Fibroblast of pulmonary artery (primary cell): ENCODE measurements at regions not wholly inside any gene's neighbourhood (a gene's known extent, or its start where the extent isn't known, plus 50 kb on each side); places are given as distances from the start of the nearest gene placed in this dataset.

Experiments
- DNase-seq: peaks from one replicate; pipeline ENCODE4 v3.0.0-alpha.2; 2010; ENCODE audit warnings: low read depth
- H3K4me3 ChIP-seq: replicated peaks from 2 replicates; pipeline ENCODE4 v1.5.1; 2011; ENCODE audit warnings: low read depth, mild to moderate bottlenecking, control low read depth, low read length, moderate library complexity
- TF ChIP-seq, protein P1 (sequence below): IDR thresholded peaks from 2 replicates; pipeline ENCODE4 v1.5.1; 2011; ENCODE audit warnings: mild to moderate bottlenecking, control low read depth, low read length, inconsistent platforms; ENCODE audit errors: missing control alignments

DNA sequence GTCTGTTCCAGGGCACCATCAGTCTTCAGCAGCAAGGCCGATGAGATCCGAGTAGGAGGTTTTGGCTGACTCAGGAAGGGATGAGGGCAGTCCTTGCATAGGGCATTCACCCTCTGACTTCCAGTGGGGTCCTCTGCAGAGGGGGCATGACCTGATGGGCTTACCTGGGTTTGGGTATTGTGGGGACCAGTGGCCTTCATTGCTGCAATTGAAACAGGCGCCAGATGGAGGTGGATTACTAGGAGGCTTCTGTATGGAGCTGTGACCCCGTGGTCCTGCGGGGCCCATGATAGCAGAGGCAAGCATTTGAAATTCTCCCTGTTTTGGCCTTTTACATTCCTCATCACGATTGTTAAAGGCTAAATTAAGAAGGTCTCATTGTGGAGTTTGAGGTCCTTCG is 2448.7 kb downstream of the TP53TG3F start:
- H3K4me3 ChIP-seq: no peak overlapping the region
- TF ChIP-seq, protein P1, sequence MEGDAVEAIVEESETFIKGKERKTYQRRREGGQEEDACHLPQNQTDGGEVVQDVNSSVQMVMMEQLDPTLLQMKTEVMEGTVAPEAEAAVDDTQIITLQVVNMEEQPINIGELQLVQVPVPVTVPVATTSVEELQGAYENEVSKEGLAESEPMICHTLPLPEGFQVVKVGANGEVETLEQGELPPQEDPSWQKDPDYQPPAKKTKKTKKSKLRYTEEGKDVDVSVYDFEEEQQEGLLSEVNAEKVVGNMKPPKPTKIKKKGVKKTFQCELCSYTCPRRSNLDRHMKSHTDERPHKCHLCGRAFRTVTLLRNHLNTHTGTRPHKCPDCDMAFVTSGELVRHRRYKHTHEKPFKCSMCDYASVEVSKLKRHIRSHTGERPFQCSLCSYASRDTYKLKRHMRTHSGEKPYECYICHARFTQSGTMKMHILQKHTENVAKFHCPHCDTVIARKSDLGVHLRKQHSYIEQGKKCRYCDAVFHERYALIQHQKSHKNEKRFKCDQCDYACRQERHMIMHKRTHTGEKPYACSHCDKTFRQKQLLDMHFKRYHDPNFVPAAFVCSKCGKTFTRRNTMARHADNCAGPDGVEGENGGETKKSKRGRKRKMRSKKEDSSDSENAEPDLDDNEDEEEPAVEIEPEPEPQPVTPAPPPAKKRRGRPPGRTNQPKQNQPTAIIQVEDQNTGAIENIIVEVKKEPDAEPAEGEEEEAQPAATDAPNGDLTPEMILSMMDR: no peak

DNA sequence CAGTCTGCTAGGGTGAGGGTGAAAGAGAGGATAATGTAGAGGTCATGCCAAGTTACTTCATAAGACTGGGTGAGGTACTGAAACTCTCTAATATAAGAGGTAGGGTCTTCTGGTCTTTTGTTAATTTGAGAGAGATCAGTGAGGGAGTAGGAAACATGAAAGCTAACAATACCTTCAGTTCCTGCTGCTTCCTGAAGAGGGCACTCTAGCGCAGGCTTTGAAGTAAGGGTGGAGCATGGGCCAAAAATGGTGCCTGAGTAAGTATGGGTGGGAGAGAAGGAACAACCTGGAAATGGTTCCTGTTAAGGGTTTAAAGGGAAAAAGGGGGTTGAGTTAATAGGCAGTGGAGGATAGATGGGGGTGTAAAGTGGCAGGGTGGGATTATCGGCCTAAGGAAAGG is 2449.5 kb downstream of the TP53TG3F start:
- no peak for DNase-seq

More for the DNA sequence above, 2448.7 kb downstream of the TP53TG3F start:
- DNase-seq: no peak

DNA sequence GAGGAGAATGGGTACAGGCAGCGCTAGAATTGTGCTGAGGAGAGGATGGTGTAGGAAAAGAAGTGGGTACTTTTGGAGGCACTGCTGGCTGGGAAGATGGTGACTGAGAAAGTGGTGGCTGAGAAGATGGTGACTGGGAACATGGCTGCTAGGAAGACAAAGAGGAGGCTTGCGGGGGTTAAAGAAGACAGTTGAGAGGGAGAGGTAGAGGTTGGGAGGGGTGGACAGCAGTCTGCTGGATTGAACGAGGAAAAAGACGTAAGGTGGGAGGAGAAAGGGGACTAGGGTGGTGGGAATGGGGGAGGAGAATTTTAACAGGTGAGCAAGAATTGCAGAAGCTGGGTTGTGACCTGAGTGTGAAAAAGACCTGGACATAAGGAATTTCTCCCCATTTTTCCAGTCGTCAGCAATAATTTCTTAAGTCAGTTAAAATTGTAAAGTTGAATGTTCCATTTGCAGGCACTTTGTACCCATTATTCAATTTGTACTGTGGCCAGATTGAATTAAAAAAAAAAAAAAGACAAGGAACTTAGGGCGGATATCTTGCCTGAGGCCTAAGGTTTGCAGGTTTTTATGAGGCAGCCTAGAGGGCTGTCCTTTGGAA is 2450.0 kb downstream of the TP53TG3F start:
- H3K4me3 ChIP-seq: no peak overlapping the region
- DNase-seq: no peak
- TF ChIP-seq, protein P1: no peak

More for the DNA sequence above, 2449.5 kb downstream of the TP53TG3F start:
- no peak overlapping the region for H3K4me3 ChIP-seq
- TF ChIP-seq, protein P1: no peak

DNA sequence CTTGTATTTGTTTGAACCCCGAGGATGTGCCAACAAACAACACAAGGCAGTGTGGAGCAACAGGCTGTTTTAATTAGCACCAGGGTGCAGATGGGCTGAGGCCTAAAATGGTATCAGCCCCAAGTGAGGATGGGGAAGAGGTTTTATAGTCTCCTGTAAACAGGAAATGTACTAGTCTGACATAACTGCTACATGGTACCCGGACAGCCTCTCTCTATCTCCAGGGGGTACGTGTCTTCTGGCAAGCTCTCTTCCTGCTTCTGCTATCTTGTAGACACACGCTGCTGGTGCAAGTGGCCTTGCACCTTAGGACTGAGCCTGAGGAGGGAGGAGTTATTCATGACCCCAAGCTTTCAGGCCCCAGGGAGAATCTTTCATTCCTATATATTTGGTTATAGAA is 2451.0 kb downstream of the TP53TG3F start:
- TF ChIP-seq, protein P1: no peak
- no peak overlapping the region for H3K4me3 ChIP-seq
- no peak for DNase-seq

DNA sequence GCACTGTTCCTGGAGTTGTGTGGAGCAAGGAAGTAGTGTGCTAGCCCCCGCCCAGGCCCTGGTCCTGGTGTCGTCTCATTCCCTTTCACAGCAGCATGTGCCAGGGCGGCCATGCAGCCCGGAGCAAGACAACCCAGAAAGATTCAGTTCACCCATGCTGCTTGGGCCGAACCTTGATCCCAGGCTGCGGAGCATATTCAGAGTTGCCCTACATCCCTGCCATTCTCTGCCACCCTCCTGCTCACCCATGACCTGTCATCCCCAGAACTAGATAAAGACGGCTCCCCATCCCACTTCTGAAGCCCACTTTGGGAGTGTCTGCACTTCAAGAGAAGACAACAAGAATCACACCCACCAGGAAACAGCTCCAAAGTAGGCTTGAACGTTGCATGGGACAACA is 2452.5 kb downstream of the TP53TG3F start:
- no peak for DNase-seq
- TF ChIP-seq, protein P1: no peak

DNA sequence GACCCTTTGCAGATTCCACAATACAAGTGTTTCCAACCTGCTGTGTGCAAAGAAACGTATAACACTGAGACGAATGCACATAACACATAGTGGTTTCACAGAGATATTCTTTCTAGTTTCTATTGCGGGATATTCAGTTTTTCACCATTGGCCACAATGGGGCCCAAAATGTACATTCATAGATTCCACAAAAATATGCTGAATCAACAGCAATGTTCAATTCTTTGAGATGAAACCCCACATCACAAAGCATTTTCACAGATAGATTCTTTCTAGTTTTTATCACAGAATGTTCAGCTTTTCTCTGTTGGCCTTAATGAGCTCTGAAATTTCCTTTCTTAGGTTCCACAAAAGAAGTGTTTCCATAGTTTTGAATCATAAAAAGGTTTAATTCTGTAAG is 2472.3 kb downstream of the TP53TG3F start:
- TF ChIP-seq, protein P1: no peak
- H3K4me3 ChIP-seq: no peak overlapping the region
- no peak for DNase-seq

More for the DNA sequence above, 2452.5 kb downstream of the TP53TG3F start:
- H3K4me3 ChIP-seq: no peak overlapping the region
